ENCODE measurements at regions not wholly inside any gene's neighbourhood (a gene's known extent, or its start where the extent isn't known, plus 50 kb on each side); places are given as distances from the start of the nearest gene placed in this dataset.

DNA sequence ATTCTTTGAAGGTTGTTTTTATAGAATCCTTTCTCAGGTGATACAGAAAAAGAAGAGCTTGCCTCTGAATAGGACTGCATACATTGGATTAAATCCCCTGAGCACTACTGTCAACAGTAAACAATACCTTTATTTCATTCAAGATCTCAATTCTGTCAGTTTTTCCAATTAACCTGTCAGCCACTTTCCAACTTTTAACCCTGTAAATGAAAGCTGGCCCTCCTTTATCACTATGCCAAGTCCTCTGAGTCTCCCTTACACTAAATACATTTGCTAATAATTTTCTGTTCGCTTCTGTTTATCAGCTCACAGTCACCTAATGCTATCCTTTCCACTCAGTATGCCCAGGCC lies 213.7 kb upstream of the ARHGAP42 start:
- TF ChIP-seq, protein P1, sequence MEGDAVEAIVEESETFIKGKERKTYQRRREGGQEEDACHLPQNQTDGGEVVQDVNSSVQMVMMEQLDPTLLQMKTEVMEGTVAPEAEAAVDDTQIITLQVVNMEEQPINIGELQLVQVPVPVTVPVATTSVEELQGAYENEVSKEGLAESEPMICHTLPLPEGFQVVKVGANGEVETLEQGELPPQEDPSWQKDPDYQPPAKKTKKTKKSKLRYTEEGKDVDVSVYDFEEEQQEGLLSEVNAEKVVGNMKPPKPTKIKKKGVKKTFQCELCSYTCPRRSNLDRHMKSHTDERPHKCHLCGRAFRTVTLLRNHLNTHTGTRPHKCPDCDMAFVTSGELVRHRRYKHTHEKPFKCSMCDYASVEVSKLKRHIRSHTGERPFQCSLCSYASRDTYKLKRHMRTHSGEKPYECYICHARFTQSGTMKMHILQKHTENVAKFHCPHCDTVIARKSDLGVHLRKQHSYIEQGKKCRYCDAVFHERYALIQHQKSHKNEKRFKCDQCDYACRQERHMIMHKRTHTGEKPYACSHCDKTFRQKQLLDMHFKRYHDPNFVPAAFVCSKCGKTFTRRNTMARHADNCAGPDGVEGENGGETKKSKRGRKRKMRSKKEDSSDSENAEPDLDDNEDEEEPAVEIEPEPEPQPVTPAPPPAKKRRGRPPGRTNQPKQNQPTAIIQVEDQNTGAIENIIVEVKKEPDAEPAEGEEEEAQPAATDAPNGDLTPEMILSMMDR (conservative IDR thresholded peaks at IDR 0.05) = no peak
- no peak for TF ChIP-seq EZH2 (IDR thresholded peaks at IDR 0.05; ENCODE audit: low read depth)
